Caco-2 (cell line): ENCODE measurements at regions not wholly inside any gene's neighbourhood (a gene's known extent, or its start where the extent isn't known, plus 50 kb on each side); places are given as distances from the start of the nearest gene placed in this dataset.

Experiments
- BruUV-seq: library from RNA; stranded (reverse); fragments of 400-500 nt; replicated peaks from 2 replicates; lab custom pipeline; 2021; lab: Mats Ljungman, UMichigan
- CTCF ChIA-PET: fragments of 300-600 bp; sonication (Branson Sonifier 250); formaldehyde crosslinking; loops from one replicate; lab custom pipeline; 2022; ENCODE audit warnings: antibody characterized with exemption; lab: Charles Lee
- POLR2A ChIA-PET: fragments of 300-600 bp; sonication (Branson Sonifier 250); formaldehyde crosslinking; loops from one replicate; lab custom pipeline; 2022; ENCODE audit warnings: antibody characterized with exemption; lab: Charles Lee
- DNase-seq, 2 experiments: peaks; one replicate each; pipeline versions ENCODE4 v3.0.0 to v3.0.0-alpha.2; 2020 to 2022
- H3K27me3 ChIP-seq: replicated peaks from 2 replicates; pipeline ENCODE4 v1.6.0; 2011; ENCODE audit warnings: low read length; ENCODE audit not compliant: control insufficient read depth, insufficient read depth
- H3K36me3 ChIP-seq: 2 replicates; pipeline ENCODE4 v1.5.1; 2011; ENCODE audit warnings: low read length; ENCODE audit not compliant: control insufficient read depth, insufficient read depth
- H3K4me1 ChIP-seq: fragments of 250-450 bp; sonication (Bioruptor Pico); 2 replicates; pipeline ENCODE4 v1.5.1; 2020; ENCODE audit warnings: mild to moderate bottlenecking
- H3K4me3 ChIP-seq: 2 replicates; pipeline ENCODE4 v1.5.1; 2011; ENCODE audit warnings: low read depth, mild to moderate bottlenecking, control low read depth, low read length
- H3K9me3 ChIP-seq: fragments of 250-450 bp; sonication (Bioruptor Pico); 2 replicates; pipeline ENCODE4 v1.5.1; 2020; ENCODE audit warnings: mild to moderate bottlenecking, moderate library complexity
- H3K27ac Mint-ChIP-seq: one replicate; pipeline ENCODE4 v1.8.0; 2022; ENCODE audit warnings: mixed read lengths; ENCODE audit not compliant: unreplicated experiment
- H3K27me3 Mint-ChIP-seq: one replicate; pipeline ENCODE4 v1.8.0; 2022; ENCODE audit warnings: mixed read lengths; ENCODE audit not compliant: insufficient read depth, unreplicated experiment
- H3K36me3 Mint-ChIP-seq: one replicate; pipeline ENCODE4 v1.8.0; 2022; ENCODE audit warnings: mild to moderate bottlenecking, mixed read lengths; ENCODE audit not compliant: insufficient read depth, unreplicated experiment
- H3K4me1 Mint-ChIP-seq: one replicate; pipeline ENCODE4 v1.8.0; 2022; ENCODE audit warnings: low read depth, mixed read lengths; ENCODE audit not compliant: unreplicated experiment
- H3K4me3 Mint-ChIP-seq: one replicate; pipeline ENCODE4 v1.8.0; 2022; ENCODE audit warnings: mild to moderate bottlenecking, moderate library complexity, mixed read lengths; ENCODE audit not compliant: unreplicated experiment
- H3K9me3 Mint-ChIP-seq: one replicate; pipeline ENCODE4 v1.8.0; 2022; ENCODE audit warnings: mixed read lengths; ENCODE audit not compliant: unreplicated experiment
- CTCF ChIP-seq, 2 experiments: fragments of 200-600 bp in 1 of 2; IDR thresholded peaks; 1 replicate in 1 of 2; 2 replicates in 1 of 2; pipeline versions ENCODE4 v1.5.1 to v1.8.0; 2011 to 2022; ENCODE audit warnings: antibody characterized with exemption in 1 of 2, control low read depth in 1 of 2, inconsistent platforms in 1 of 2, low read depth in 1 of 2, low read length in 1 of 2, mild to moderate bottlenecking in 1 of 2, moderate library complexity in 1 of 2; ENCODE audit not compliant: insufficient read depth in 1 of 2, severe bottlenecking in 1 of 2, unreplicated experiment in 1 of 2
- intact Hi-C: fragments of 100-400 bp; cut with micrococcal nuclease; formaldehyde crosslinking; loops from one replicate; pipeline ENCODE4 v1.10.0; 2022; ENCODE audit not compliant: unreplicated experiment

- Histone ChIP-seq H3K36me3 (no peaks in the 10 kb centered on the region), H3K27me3 (no peaks in the 10 kb centered on the region), H3K4me3 (no peak overlapping the region), H3K9me3 (no peaks in the 10 kb centered on the region), H3K4me1 (no peaks in the 10 kb centered on the region)
- H3K4me1 Mint-ChIP-seq = no peaks in the 10 kb centered on the region
- H3K9me3 Mint-ChIP-seq = no peaks in the 10 kb centered on the region
- TF ChIP-seq CTCF (IDR thresholded peaks at IDR 0.05; ENCODE audit: insufficient read depth in 1 of 2, low read depth in 1 of 2, low read length in 1 of 2, severe bottlenecking in 1 of 2, unreplicated experiment in 1 of 2) = no peak
- H3K4me3 Mint-ChIP-seq = no peak overlapping the region
- no peak overlapping the region for H3K27ac Mint-ChIP-seq
- no TSS peak for BruUV-seq
- DNase-seq = no peak
- ChIA-PET CTCF (no interaction called here), POLR2A (no interaction called here)
- intact Hi-C loops = no loop called here
- H3K27me3 Mint-ChIP-seq = peaks cover 12% of the 10 kb centered on the region
- H3K36me3 Mint-ChIP-seq = no peaks in the 10 kb centered on the region
Observed at GRCh38 chr1:166330096-166330495, 163.3 kb upstream of the FAM78B start.

- no peak overlapping the region for H3K27ac Mint-ChIP-seq
- H3K9me3 Mint-ChIP-seq = no peaks in the 10 kb centered on the region
- no peak overlapping the region for H3K4me3 Mint-ChIP-seq
- intact Hi-C loops = no loop called here
- Histone ChIP-seq H3K27me3 (no peaks in the 10 kb centered on the region), H3K36me3 (no peaks in the 10 kb centered on the region), H3K4me1 (no peaks in the 10 kb centered on the region), H3K9me3 (no peaks in the 10 kb centered on the region), H3K4me3 (no peak overlapping the region)
- no peak for TF ChIP-seq CTCF (IDR thresholded peaks at IDR 0.05; ENCODE audit: insufficient read depth in 1 of 2, low read depth in 1 of 2, low read length in 1 of 2, severe bottlenecking in 1 of 2, unreplicated experiment in 1 of 2)
- no peaks in the 10 kb centered on the region for H3K4me1 Mint-ChIP-seq
- ChIA-PET POLR2A (no interaction called here), CTCF (no interaction called here)
- DNase-seq = no peak
- peaks cover 12% of the 10 kb centered on the region for H3K27me3 Mint-ChIP-seq
- no TSS peak for BruUV-seq
- H3K36me3 Mint-ChIP-seq = no peaks in the 10 kb centered on the region
Observed at GRCh38 chr1:166338105-166338504, 171.3 kb upstream of the FAM78B start.

GRCh38 chr1:166340709-166341108 is 173.9 kb upstream of the FAM78B start:
- no peaks in the 10 kb centered on the region for H3K36me3 Mint-ChIP-seq
- Histone ChIP-seq H3K27me3 (no peaks in the 10 kb centered on the region), H3K4me1 (no peaks in the 10 kb centered on the region), H3K4me3 (no peak overlapping the region), H3K9me3 (no peaks in the 10 kb centered on the region), H3K36me3 (no peaks in the 10 kb centered on the region)
- no TSS peak for BruUV-seq
- H3K4me3 Mint-ChIP-seq = no peak overlapping the region
- intact Hi-C loops = no loop called here
- ChIA-PET CTCF (no interaction called here), POLR2A (no interaction called here)
- TF ChIP-seq CTCF (IDR thresholded peaks at IDR 0.05; ENCODE audit: insufficient read depth in 1 of 2, low read depth in 1 of 2, low read length in 1 of 2, severe bottlenecking in 1 of 2, unreplicated experiment in 1 of 2) = no peak
- no peak overlapping the region for H3K27ac Mint-ChIP-seq
- DNase-seq = no peak
- peaks cover 6% of the 10 kb centered on the region for H3K27me3 Mint-ChIP-seq
- no peaks in the 10 kb centered on the region for H3K9me3 Mint-ChIP-seq
- H3K4me1 Mint-ChIP-seq = no peaks in the 10 kb centered on the region
